Effector CD4-positive, alpha-beta T cell (primary cell): ENCODE measurements at regions not wholly inside any gene's neighbourhood (a gene's known extent, or its start where the extent isn't known, plus 50 kb on each side); places are given as distances from the start of the nearest gene placed in this dataset.
"Not testable (repeated sequence)": the region's sequence is repeated elsewhere in the genome, so short reads cannot be mapped to it uniquely, and the experiment has no call there.

Experiments
- DNase-seq: peaks from one replicate; pipeline ENCODE4 v3.0.0-alpha.2; 2020

- no peak for DNase-seq
These were observed 227.2 kb upstream of the PITRM1 start for GRCh38 chr10:3399756-3400155.

DNA sequence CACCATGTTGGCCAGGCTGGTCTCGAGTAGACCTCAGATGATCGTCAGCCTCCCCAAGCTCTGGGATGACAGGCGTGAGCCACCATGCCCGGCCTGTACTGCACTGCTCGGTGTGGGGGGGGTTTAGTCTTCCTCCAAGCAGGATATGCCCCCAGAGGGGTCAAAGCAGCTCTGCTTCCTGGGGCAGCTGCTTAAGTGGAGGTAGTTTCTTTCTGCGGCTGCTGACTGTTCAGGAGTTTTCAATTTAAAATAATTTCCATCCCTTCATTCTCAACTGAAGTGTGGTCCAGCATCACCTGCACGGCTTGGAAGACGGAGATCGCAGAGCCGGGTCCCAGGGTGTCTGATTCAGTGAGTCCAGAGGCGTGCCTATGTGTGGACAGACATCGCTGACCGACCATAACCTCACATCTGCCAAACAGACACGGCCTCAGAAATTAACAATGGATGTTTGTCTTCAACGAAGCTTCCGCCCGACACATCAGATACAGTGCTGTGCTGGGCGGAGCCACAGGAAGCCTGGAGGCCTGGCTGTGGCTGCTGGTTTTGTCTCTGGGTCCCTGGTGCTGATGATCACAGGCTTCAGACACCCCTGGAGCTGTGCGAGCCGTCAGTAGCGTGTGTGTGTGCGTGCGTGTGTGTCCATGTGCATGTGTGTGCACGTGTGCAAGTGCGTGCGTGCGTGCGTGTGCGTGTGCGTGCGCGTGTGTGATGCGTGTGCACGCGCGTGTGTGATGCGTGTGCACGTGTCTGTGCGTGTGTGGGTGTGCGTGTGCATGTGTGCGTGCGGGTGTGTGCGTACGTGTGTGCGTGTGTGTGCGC, 226.5 kb upstream of the PITRM1 start:
- no peak for DNase-seq

DNA sequence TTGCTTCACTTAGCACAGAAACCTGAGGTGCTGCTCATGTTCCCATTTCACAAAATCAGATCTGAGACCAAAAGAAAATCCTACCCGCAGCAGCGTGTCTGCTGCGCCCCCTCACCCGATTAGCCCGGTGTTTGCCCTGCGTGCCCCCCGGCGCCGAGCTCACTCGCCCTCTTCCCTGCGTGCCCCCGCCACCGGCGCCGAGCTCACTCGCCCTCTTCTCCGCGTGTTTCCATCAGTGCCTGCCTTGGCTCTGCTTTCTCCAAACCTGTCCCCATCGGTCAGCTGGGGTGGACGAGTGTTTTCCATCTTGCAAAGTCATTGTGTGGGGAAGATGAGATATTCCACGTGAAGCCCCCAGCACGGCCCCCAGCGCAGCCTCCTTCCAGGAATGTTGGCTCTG, 225.3 kb upstream of the PITRM1 start:
- DNase-seq: no peak

DNA sequence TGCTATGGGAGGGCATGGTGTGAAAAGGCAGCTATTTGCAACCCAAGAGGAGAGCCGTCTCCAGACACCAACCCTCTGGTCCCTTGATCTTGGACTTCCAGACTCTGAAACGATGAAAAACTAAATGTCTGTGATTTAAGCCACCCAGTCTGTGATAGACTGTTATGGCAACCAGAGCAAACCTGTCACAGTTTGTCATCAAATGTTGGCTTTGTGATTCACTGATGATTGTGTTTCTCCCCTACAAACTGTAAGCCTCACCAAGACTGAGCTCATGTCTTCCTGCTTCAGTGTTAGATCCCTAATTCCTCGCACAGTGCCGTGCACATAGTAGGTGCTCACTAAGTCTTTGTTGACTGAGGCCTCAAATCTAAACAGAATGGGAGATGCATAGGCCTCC, 224.6 kb upstream of the PITRM1 start:
- DNase-seq: no peak

DNA sequence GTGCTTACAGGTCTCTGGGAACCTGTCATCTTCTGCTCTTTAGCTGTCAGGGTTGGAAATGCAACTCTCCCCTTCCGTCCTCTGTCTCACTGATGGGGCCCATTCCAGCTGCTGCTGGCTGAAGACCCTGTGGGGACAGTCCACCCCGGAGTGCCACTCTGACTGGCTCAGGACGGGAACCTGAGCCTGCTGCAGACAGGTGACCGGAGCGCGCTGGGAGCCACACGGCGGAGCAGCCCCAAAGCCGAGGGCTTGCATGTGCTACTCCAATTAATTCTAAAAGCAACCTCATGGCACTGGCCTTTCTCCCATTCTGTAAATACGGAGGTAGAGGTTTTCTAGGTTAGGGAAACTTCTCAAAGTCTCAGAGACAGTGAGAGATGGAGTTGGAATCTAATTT, 223.5 kb upstream of the PITRM1 start:
- DNase-seq: no peak

GRCh38 chr10:3395458-3395861, 222.9 kb upstream of the PITRM1 start:
- DNase-seq: no peak

DNA sequence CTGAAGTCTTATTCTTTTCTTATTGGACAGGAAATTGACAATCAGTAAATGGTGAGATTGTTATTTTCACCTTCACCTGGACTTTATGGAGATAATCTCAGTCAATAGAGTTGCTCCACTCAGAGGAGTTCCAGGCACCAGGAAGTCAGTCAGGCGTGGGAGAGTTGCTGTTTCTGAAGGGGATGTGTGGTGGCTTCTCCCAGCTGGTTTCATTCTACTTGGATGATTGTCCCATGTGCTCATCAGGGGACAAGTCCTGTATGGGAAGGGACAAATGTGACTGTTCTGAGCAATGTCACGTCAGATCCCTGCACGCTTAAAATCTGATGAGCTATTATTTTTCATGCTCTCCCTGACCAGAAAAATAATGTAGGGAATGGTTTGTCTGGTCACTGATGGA, 222.5 kb upstream of the PITRM1 start:
- no peak for DNase-seq

DNA sequence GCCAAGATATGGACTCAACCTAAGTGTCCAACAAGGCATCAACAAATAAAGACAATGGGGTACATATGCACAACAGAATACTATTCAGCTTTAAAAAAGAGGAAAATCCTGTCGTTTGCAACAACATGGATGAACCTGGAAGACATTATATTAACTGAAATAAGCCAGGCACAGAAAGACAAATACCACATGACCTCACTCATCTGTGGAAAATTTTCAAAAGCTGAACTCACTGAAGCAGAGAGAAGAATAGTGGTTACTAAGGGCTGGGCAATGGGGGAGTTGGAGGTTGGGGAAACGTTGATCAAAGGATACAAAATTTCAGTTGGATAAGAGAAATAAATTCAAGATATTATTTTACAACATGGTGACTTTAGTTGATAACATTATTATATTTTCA, 221.4 kb upstream of the PITRM1 start:
- no peak for DNase-seq

DNA sequence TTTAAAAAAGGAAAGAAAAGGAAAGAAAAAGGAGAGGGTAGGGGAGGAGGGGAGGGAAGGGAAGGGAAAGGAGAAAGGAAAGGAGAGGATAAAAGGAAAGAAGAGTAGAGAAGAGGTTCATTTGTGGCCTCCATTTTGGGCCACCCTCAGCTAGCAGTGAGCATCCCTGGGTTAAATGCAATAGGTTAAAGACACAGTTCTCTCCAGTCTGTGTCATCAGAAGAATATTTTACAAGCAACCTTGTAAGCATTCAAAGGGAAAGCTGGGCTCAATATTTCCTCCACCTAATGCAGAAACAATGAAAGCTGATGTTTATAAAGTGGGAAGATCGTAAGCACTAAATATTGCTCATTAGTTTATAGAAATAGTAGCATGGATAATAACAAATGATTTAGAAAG, 219.1 kb upstream of the PITRM1 start:
- no peak for DNase-seq

DNA sequence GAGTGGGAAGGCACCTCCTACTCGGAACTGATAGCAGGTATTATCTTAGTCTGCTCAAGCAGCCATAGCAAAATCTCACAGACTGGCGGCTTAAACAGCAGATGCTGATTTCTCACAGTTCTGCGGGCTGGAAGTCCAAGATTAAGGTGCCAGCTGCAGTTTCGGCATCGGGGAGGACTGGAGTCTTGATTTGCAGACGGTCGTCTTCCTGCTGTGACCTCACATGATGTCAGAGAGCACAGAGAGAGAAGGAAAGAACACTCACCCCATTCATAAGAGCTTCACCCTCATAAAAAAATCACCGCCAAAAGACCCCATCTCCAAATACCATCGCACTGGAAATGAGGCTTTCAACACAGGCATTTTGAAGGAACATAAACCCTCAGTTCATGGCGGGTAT, 216.5 kb upstream of the PITRM1 start:
- DNase-seq: no peak

DNA sequence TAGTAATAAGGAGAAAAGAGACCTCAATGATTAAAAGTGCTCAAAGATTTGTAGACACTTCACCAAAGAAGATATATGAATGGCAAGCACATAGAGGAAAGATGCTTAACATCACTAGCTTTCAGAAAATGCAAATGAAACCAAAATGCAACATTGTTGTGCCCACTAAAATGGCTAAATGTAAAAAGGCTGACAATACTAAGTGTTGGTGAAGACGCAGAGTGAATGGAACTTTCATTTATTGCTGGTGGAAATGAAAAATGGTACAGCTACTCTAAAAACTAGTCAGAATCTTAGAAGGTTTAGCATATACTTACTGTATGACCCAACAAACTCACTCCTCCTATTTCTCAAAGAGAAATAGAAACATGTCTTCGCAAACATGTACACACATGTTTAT, 212.9 kb upstream of the PITRM1 start:
- DNase-seq: no peak

DNA sequence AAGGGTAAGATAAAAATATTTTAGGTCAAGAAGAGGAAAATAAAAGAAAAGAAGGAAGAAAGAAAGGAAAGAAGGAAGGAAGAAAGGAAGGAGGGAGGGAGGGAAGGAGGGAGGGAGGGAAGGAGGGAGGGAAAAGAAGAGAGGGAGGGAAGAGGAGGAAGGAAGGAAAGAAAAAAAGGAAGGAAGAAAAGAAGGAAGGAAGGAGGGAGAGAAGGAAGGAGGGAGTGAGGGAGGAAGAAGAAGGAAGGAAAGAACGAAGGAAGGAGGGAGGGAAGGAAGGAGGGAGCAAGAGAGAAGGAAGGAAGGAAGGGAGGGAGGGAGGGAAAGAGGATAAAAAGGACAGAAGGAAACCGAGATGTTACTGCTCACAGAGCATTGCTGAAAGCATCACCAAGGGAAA, 209.5 kb upstream of the PITRM1 start:
- no peak for DNase-seq

- no peak for DNase-seq
These were observed 207.9 kb upstream of the PITRM1 start for GRCh38 chr10:3380406-3381050.

GRCh38 chr10:3376631-3377030, 204.0 kb upstream of the PITRM1 start:
- no peak for DNase-seq

DNA sequence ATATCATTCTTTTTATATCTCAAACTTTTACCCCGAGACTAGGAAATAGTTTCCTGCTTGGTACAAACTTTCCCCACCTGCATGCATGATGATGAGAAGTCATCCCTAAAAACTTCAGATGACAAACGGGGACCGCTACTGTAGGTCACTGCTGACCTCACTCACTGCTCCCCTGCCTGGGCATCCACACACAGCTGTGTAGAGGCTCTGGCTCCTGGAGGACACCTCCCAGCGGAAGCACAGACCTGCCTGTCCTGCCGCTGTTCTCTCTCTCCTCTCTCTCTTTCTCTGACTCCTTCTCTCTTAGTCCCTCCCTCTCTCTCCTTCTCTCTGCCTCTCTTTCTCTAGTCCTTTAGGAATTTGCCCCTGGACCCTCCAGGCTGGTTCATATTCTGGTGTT, 202.9 kb upstream of the PITRM1 start:
- DNase-seq: no peak

GRCh38 chr10:3374914-3375313, 202.3 kb upstream of the PITRM1 start:
- DNase-seq: no peak

DNA sequence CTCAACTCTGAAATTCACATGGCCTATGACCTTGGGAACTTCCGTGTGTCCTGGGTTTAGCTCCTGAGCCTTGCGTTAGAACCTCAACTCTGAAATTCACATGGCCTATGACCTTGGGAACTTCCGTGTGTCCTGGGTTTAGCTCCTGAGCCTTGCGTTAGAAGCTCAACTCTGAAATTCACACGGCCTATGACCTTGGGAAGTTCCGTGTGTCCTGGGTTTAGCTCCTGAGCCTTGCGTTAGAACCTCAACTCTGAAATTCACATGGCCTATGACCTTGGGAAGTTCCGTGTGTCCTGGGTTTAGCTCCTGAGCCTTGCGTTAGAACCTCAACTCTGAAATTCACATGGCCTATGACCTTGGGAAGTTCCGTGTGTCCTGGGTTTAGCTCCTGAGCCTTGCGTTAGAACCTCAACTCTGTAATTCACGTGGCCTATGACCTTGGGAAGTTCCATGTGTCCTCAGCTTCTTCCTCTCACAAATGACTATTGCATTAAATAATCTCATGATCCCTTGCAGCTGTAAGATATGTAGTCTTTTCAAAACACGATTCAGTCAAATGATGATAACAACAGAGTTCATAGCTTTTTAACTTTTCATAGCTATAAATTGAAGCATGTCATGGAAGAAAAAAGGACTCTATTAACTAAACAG, 200.9 kb upstream of the PITRM1 start:
- DNase-seq: not testable (repeated sequence)

DNA sequence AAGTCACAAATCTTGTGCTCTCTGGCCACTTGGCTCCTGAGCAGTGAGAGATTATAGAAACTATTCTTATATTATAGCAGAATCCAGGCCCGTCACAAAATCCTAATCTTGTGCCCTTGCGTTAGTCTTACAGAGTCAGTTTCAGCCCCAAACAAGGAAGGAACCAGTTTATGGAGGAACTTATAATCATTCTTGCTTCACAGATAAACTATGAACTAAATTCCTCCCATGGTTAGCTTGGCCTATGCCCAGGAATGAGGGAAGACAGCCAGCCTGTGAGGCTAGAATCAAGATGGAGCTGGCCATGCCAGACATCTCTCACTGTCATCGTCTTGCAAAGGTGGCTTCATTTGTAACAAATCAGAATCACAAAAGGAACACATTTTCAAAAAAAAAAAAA, 199.7 kb upstream of the PITRM1 start:
- DNase-seq: no peak

DNA sequence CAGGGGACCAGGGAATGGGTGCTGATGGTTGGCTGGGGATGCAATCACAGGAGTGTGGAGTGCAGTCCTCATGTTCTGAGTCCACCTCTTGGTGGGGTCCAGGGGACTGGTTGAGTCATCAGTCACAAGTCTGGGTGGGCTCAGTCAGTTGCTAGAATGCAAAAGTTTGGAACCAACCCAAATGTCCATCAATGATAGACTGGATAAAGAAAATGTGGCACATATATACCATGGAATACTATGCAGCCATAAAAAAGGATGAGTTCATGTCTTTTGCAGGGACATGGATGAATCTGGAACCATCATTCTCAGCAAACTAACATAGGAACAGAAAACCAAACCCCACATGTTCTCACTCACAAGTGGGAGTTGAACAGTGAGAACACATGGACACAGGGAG, 199.0 kb upstream of the PITRM1 start:
- not testable (repeated sequence) for DNase-seq

- no peak for DNase-seq
These were observed 194.3 kb upstream of the PITRM1 start for GRCh38 chr10:3366735-3367405.

GRCh38 chr10:3366043-3366442, 193.5 kb upstream of the PITRM1 start:
- DNase-seq: no peak

DNA sequence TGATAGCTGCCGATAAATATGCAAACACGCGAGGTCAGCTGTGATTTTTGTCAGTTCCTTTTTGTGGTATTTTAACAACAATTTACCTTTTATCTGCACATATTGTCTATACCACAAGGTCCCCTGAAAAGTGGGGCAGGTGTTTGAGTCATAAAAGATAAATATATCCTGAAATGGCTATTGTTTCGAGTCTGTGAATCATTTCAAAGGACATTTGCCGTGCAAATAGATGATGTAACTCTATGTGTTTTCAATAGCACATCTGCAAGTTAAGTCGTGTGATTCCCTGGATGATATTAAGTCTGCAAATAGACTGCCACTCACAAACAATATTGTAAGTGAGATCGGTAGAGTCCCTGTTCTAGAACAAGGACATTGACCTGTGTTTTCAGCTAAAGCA, 193.0 kb upstream of the PITRM1 start:
- no peak for DNase-seq

GRCh38 chr10:3364768-3365480, 192.3 kb upstream of the PITRM1 start:
- no peak for DNase-seq
